ENCODE measurements at regions not wholly inside any gene's neighbourhood (a gene's known extent, or its start where the extent isn't known, plus 50 kb on each side); places are given as distances from the start of the nearest gene placed in this dataset.

GRCh38 chr6:1052262-1052661, 259.6 kb upstream of the FOXQ1 start:
- Histone ChIP-seq H2AFZ (ENCODE audit: control insufficient read depth, low read depth, low read length) (no peak overlapping the region), H4K20me1 (ENCODE audit: control insufficient read depth, insufficient read depth) (no peaks in the 10 kb centered on the region; the same call in 1 of the 2 replicates), H3K9me3 (replicated peaks; ENCODE audit: control insufficient read depth, insufficient read depth, low read length) (no peaks in the 10 kb centered on the region; the same call in 2 of the 3 replicates), H3K9ac (ENCODE audit: control insufficient read depth, insufficient read depth, low read length) (no peak overlapping the region), H3K4me1 (ENCODE audit: control insufficient read depth, insufficient read depth, low read length) (no peaks in the 10 kb centered on the region), H3K4me2 (ENCODE audit: control insufficient read depth, insufficient read depth) (no peak overlapping the region), H3K79me2 (ENCODE audit: control insufficient read depth, insufficient read depth, low read length) (no peaks in the 10 kb centered on the region), H3K36me3 (ENCODE audit: control insufficient read depth in 2 of 2, insufficient read depth in 2 of 2, low read length in 1 of 2) (no peaks in the 10 kb centered on the region), H3K27ac (ENCODE audit: control insufficient read depth, insufficient read depth) (no peak overlapping the region), H3K27me3 (replicated peaks in 1 of 2; ENCODE audit: control insufficient read depth in 2 of 2, insufficient read depth in 2 of 2, low read length in 1 of 2) (no peaks in the 10 kb centered on the region; a peak in 2 of 4 replicates), H3K4me3 (no peak overlapping the region)
- ChIA-PET RAD21 (ENCODE audit: unreplicated experiment) (no interaction called here), POLR2A (no interaction called here), SMC1A (ENCODE audit: uncharacterized antibody, unreplicated experiment) (no interaction called here), CTCF (no interaction called here)
- in situ Hi-C loops (cut with MboI) = no loop called here
- ATAC-seq = no peak
- intact Hi-C loops (cut with micrococcal nuclease; ENCODE audit: unreplicated experiment) = no loop called here
- no TSS peak for BruUV-seq (replicated peaks)
- DNase-seq (ENCODE audit: low read depth, low spot score) = no peak
- WGBS (ENCODE audit: insufficient coverage, insufficient replicate concordance, low lambda C conversion rate, missing lambda C conversion rate) = 18% methylated on average over 3 of the region's 3 CpGs
- TF ChIP-seq RAD21 (IDR thresholded peaks at IDR 0.05; ENCODE audit: insufficient read depth, low read depth, low read length) = no peak
- TF ChIP-seq POLR2AphosphoS2 (IDR thresholded peaks at IDR 0.05; ENCODE audit: low read depth, low read length) = no peak
- TF ChIP-seq BMI1 (IDR thresholded peaks at IDR 0.05; ENCODE audit: borderline replicate concordance) = no peak
- TF ChIP-seq CREB1 (IDR thresholded peaks at IDR 0.05; ENCODE audit: low read depth) = no peak
- no peak for TF ChIP-seq ZNF24 (IDR thresholded peaks at IDR 0.05)
- no peak for TF ChIP-seq MTA3 (IDR thresholded peaks at IDR 0.05; ENCODE audit: borderline replicate concordance, low read length)
- no peak for TF ChIP-seq SMC3 (IDR thresholded peaks at IDR 0.05; ENCODE audit: borderline replicate concordance, low read length)
- no peak for TF ChIP-seq ZBTB4 (CRISPR knock-in tag; IDR thresholded peaks at IDR 0.05)
- TF ChIP-seq E4F1 (IDR thresholded peaks at IDR 0.05; ENCODE audit: borderline replicate concordance, partially characterized antibody) = no peak
- TF ChIP-seq SUZ12 (IDR thresholded peaks at IDR 0.05; ENCODE audit: unreplicated experiment) = no peak
- no peak for TF ChIP-seq TCF3 (IDR thresholded peaks at IDR 0.05; ENCODE audit: borderline replicate concordance, insufficient read depth, low read depth, low read length)
- TF ChIP-seq RAD51 (IDR thresholded peaks at IDR 0.05) = no peak
- no peak for TF ChIP-seq CBFB (IDR thresholded peaks at IDR 0.05; ENCODE audit: low read depth)
- TF ChIP-seq POLR2A (IDR thresholded peaks at IDR 0.05; ENCODE audit: low read depth, low read length) = no peak
- no peak for TF ChIP-seq USF1 (IDR thresholded peaks at IDR 0.05; ENCODE audit: borderline replicate concordance, extremely low read length, insufficient read depth, low read depth, low read length)
- TF ChIP-seq ZZZ3 (IDR thresholded peaks at IDR 0.05; ENCODE audit: control insufficient read depth, insufficient read length, low read depth) = no peak
- no peak for TF ChIP-seq MEF2A (IDR thresholded peaks at IDR 0.05; ENCODE audit: insufficient read depth, low read depth, low read length)
- TF ChIP-seq PAX5 (IDR thresholded peaks at IDR 0.05; ENCODE audit: borderline replicate concordance, low read depth, low read length) = no peak
- no peak for FAIRE-seq

Data from GM12878 (cell line).